CD4-positive, alpha-beta T cell (primary cell): ENCODE measurements at regions not wholly inside any gene's neighbourhood (a gene's known extent, or its start where the extent isn't known, plus 50 kb on each side); places are given as distances from the start of the nearest gene placed in this dataset.

ENCODE experiments used
- ATAC-seq: fragments of 200-7000 bp; cut with Tn5 transposase; one replicate; pipeline ENCODE4 v1.10.0; 2022; ENCODE audit warnings: mild to moderate bottlenecking; ENCODE audit not compliant: poor library complexity
- CTCF ChIA-PET: fragments of 350-600 bp; sonication (Branson Sonifier 250); formaldehyde crosslinking; loops from one replicate; lab custom pipeline; 2021; ENCODE audit warnings: antibody characterized with exemption, inconsistent platforms; lab: Charles Lee
- POLR2A ChIA-PET: fragments of 350-600 bp; sonication (Branson Sonifier 250); formaldehyde crosslinking; loops from one replicate; lab custom pipeline; 2021; ENCODE audit warnings: antibody characterized with exemption, inconsistent platforms; lab: Charles Lee
- DNase-seq, 14 experiments: peaks; one replicate each; pipeline ENCODE4 v3.0.0-alpha.2; 2013 to 2020; ENCODE audit warnings: mixed read lengths in 2 of 14
- H3K27ac ChIP-seq, 2 donors: one replicate each; pipeline versions ENCODE4 v1.5.1 to v1.7.0; 2013; ENCODE audit warnings: low read length in 2 of 2, low read depth in 1 of 2, mild to moderate bottlenecking in 1 of 2
- H3K27me3 ChIP-seq, 2 experiments: 1 replicate in 1 of 2; 2 replicates in 1 of 2; pipeline versions ENCODE4 v1.6.1 to v1.7.0; 2013; ENCODE audit warnings: low read length in 2 of 2, control low read depth in 1 of 2, mild to moderate bottlenecking in 1 of 2, moderate library complexity in 1 of 2; ENCODE audit not compliant: insufficient read depth in 2 of 2, control insufficient read depth in 1 of 2
- H3K36me3 ChIP-seq: one replicate; pipeline ENCODE4 v1.6.1; 2013; ENCODE audit warnings: low read length, control low read depth; ENCODE audit not compliant: insufficient read depth
- H3K4me1 ChIP-seq: one replicate; pipeline ENCODE4 v1.6.1; 2013; ENCODE audit warnings: low read length, control low read depth; ENCODE audit not compliant: insufficient read depth
- H3K4me3 ChIP-seq: one replicate; pipeline ENCODE4 v1.5.1; 2013; ENCODE audit warnings: mild to moderate bottlenecking, low read length, moderate library complexity
- H3K9me3 ChIP-seq, 2 experiments: 1 replicate in 1 of 2; 2 replicates in 1 of 2; pipeline versions ENCODE4 v1.6.1 to v1.7.0; 2013; ENCODE audit warnings: low read length in 2 of 2, mild to moderate bottlenecking in 2 of 2, control low read depth in 1 of 2, moderate library complexity in 1 of 2; ENCODE audit not compliant: control insufficient read depth in 1 of 2, insufficient read depth in 1 of 2
- H3K27ac Mint-ChIP-seq: one replicate; pipeline ENCODE4 v1.8.0; 2020; ENCODE audit warnings: mixed read lengths
- H3K27me3 Mint-ChIP-seq: one replicate; pipeline ENCODE4 v1.8.0; 2021; ENCODE audit warnings: mixed read lengths
- H3K36me3 Mint-ChIP-seq: one replicate; pipeline ENCODE4 v1.8.0; 2021; ENCODE audit warnings: low read depth, mixed read lengths
- H3K4me1 Mint-ChIP-seq: one replicate; pipeline ENCODE4 v1.8.0; 2021; ENCODE audit warnings: low read depth, mixed read lengths
- H3K4me3 Mint-ChIP-seq: one replicate; pipeline ENCODE4 v1.8.0; 2020; ENCODE audit warnings: mild to moderate bottlenecking, mixed read lengths
- H3K9me3 Mint-ChIP-seq: one replicate; pipeline ENCODE4 v1.8.0; 2020; ENCODE audit warnings: mixed read lengths
- intact Hi-C, 2 experiments: fragments of 100-400 bp; cut with DNase I in 1 of 2; cut with micrococcal nuclease in 1 of 2; formaldehyde crosslinking; loops; one replicate each; pipeline versions ENCODE4 v1.15.1 to v1.9.0; 2023 to 2025; cut with DNase I, micrococcal nuclease
- TF ChIP-seq, protein P1 (sequence below): fragments of 200-600 bp; IDR thresholded peaks from one replicate; pipeline ENCODE4 v1.8.0; 2022; ENCODE audit warnings: antibody characterized with exemption, mild to moderate bottlenecking

DNA sequence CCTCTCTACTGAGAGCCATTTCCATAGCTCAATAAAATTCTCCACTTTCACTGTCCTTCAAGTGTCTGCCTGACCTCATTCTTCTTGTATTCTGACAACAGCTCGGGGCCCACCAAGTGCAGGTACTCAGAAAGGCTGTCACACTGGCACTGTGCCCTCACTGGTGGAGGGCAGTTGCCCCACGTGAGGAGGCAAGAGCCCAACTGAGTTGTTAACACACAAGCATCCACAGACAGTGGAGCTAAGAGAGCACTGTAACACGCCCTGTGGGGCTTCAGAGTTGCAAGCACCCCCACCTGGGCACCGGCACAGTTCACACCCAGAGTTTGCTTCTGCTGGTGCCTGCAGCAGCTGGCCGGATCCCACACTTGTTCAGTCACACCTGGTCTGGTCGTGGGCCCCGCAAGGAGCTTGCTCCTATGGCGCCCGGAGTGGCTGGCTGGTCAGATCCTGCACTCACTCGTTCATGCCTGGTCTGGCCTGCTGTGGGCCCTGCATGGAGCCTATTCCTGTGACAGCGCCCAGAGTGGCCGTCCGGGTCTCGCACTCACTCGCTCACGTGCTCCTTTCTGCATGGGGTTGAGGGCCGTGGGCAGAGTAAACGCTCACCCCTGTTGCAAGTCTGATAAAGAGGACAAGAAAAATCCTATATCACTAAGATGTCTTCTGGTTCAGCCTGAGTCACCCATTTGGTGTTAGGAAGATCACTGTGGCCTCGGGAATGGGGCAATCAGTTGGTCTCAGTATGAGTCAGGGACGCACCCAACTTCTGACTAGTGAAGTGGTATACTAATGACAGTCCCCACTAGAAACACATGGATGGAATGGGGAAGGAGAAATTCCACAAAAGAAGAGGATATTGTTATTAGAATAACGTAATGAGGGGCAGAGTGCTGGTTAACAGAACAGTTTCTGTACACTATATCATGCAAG is 87.0 kb upstream of the CCNH start:
- POLR2A ChIA-PET = interaction anchor here (0.6 kb wide), 1 partner anchor 158 kb away, joined by 3 read pairs; no protein-coding TSS in a partner anchor
- CTCF ChIA-PET = no interaction called here
- no peak overlapping the region for H3K4me3 Mint-ChIP-seq
- TF ChIP-seq, protein P1, sequence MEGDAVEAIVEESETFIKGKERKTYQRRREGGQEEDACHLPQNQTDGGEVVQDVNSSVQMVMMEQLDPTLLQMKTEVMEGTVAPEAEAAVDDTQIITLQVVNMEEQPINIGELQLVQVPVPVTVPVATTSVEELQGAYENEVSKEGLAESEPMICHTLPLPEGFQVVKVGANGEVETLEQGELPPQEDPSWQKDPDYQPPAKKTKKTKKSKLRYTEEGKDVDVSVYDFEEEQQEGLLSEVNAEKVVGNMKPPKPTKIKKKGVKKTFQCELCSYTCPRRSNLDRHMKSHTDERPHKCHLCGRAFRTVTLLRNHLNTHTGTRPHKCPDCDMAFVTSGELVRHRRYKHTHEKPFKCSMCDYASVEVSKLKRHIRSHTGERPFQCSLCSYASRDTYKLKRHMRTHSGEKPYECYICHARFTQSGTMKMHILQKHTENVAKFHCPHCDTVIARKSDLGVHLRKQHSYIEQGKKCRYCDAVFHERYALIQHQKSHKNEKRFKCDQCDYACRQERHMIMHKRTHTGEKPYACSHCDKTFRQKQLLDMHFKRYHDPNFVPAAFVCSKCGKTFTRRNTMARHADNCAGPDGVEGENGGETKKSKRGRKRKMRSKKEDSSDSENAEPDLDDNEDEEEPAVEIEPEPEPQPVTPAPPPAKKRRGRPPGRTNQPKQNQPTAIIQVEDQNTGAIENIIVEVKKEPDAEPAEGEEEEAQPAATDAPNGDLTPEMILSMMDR = no peak
- peaks cover 48% of the 10 kb centered on the region for H3K27me3 Mint-ChIP-seq
- H3K36me3 ChIP-seq = no peaks in the 10 kb centered on the region
- no peak overlapping the region for H3K27ac Mint-ChIP-seq
- no peaks in the 10 kb centered on the region for H3K4me1 Mint-ChIP-seq
- DNase-seq (peak in 1 of 14 experiments; percentile 4), ATAC-seq (no peak)
- H3K27ac ChIP-seq = no peak overlapping the region
- intact Hi-C loops = no loop called here
- H3K9me3 Mint-ChIP-seq = peaks cover 5% of the 10 kb centered on the region
- H3K9me3 ChIP-seq = peaks cover 7 to 17% of the 10 kb centered on the region in 2 experiments
- peaks cover 0 to 3% of the 10 kb centered on the region in 2 experiments for H3K27me3 ChIP-seq
- no peaks in the 10 kb centered on the region for H3K4me1 ChIP-seq
- H3K4me3 ChIP-seq = no peak overlapping the region
- no peaks in the 10 kb centered on the region for H3K36me3 Mint-ChIP-seq
